H1 (cell line): ENCODE measurements at regions not wholly inside any gene's neighbourhood (a gene's known extent, or its start where the extent isn't known, plus 50 kb on each side); places are given as distances from the start of the nearest gene placed in this dataset.

Source experiments
- CTCF ChIA-PET: fragments of 300-600 bp; sonication (Branson Sonifier 250); formaldehyde crosslinking; loops from one replicate; lab custom pipeline; 2021; ENCODE audit not compliant: partially characterized antibody; lab: Charles Lee
- POLR2A ChIA-PET: fragments of 300-600 bp; sonication (Branson Sonifier 250); formaldehyde crosslinking; loops from one replicate; lab custom pipeline; 2021; ENCODE audit warnings: inconsistent platforms; ENCODE audit not compliant: partially characterized antibody; lab: Charles Lee
- DNase-seq, 2 experiments: peaks; one replicate each; pipeline versions ENCODE4 v3.0.0 to v3.0.0-alpha.2; 2010 to 2022; ENCODE audit warnings: low spot score in 2 of 2, low read depth in 1 of 2, mixed read lengths in 1 of 2
- FAIRE-seq: peaks from 2 replicates; lab custom pipeline; 2011; peaks lifted over from hg19 to GRCh38; lab: Jason Lieb, UNC
- H2AFZ ChIP-seq: 2 replicates; pipeline ENCODE4 v1.8.1; 2012; ENCODE audit warnings: low read length, inconsistent platforms
- H2AK5ac ChIP-seq: 2 replicates; pipeline ENCODE4 v1.6.1; 2013; ENCODE audit warnings: low read depth, low read length
- H2BK120ac ChIP-seq: replicated peaks from 2 replicates; pipeline ENCODE3; 2013; ENCODE audit warnings: low read depth, low read length, inconsistent platforms
- H2BK12ac ChIP-seq: 2 replicates; pipeline ENCODE4 v1.6.1; 2013; ENCODE audit warnings: low read depth, low read length
- H2BK15ac ChIP-seq: 2 replicates; pipeline ENCODE4 v1.6.1; 2013; ENCODE audit warnings: low read length
- H2BK20ac ChIP-seq: 2 replicates; pipeline ENCODE4 v1.6.1; 2013; ENCODE audit warnings: low read length
- H2BK5ac ChIP-seq: 2 replicates; pipeline ENCODE4 v1.6.1; 2013; ENCODE audit warnings: low read depth, low read length
- H3K14ac ChIP-seq: 2 replicates; pipeline ENCODE4 v1.6.1; 2013; ENCODE audit warnings: inconsistent platforms; ENCODE audit not compliant: insufficient read length
- H3K18ac ChIP-seq: 2 replicates; pipeline ENCODE4 v1.6.1; 2013; ENCODE audit warnings: low read length; ENCODE audit errors: extremely low read depth
- H3K23ac ChIP-seq: 2 replicates; pipeline ENCODE4 v1.6.1; 2013; ENCODE audit warnings: inconsistent platforms; ENCODE audit not compliant: insufficient read length
- H3K23me2 ChIP-seq: 2 replicates; pipeline ENCODE4 v1.6.1; 2013; ENCODE audit warnings: low read depth, low read length
- H3K27ac ChIP-seq: 2 replicates; pipeline ENCODE4 v1.6.1; 2011; ENCODE audit warnings: low read depth, low read length, inconsistent platforms
- H3K27me3 ChIP-seq, 4 experiments: replicated peaks in 1 of 4; 1 replicate in 1 of 4; 2 replicates in 3 of 4; pipeline versions ENCODE4 v1.6.1 to v1.8.1; 2011 to 2013; ENCODE audit warnings: low read length in 3 of 4, mild to moderate bottlenecking in 3 of 4, inconsistent platforms in 2 of 4, mixed read lengths in 2 of 4, moderate library complexity in 1 of 4; ENCODE audit not compliant: control insufficient read depth in 3 of 4, insufficient read depth in 3 of 4; ENCODE audit errors: extremely low read depth in 1 of 4
- H3K36me3 ChIP-seq, 4 experiments: 2 replicates each; pipeline versions ENCODE4 v1.6.1 to v1.8.1; 2011 to 2013; ENCODE audit warnings: mild to moderate bottlenecking in 4 of 4, low read length in 3 of 4, moderate library complexity in 2 of 4, control low read depth in 1 of 4, inconsistent platforms in 1 of 4; ENCODE audit not compliant: insufficient read depth in 4 of 4, control insufficient read depth in 2 of 4
- H3K4ac ChIP-seq: replicated peaks from 2 replicates; pipeline ENCODE3; 2013; ENCODE audit warnings: low read length, low read depth, mixed read lengths, inconsistent platforms; ENCODE audit not compliant: insufficient read length
- H3K4me1 ChIP-seq, 4 experiments: replicated peaks in 1 of 4; 1 replicate in 1 of 4; 2 replicates in 3 of 4; pipeline versions ENCODE4 v1.6.1 to v1.8.1; 2011 to 2013; ENCODE audit warnings: low read length in 3 of 4, inconsistent platforms in 2 of 4, mixed read lengths in 1 of 4; ENCODE audit not compliant: insufficient read depth in 4 of 4, control insufficient read depth in 3 of 4
- H3K4me2 ChIP-seq, 2 experiments: 2 replicates each; pipeline versions ENCODE4 v1.6.1 to v1.8.1; 2011 to 2013; ENCODE audit warnings: low read depth in 2 of 2, low read length in 2 of 2, control low read depth in 1 of 2, inconsistent platforms in 1 of 2, mild to moderate bottlenecking in 1 of 2; ENCODE audit not compliant: insufficient read depth in 1 of 2
- H3K4me3 ChIP-seq, 4 experiments: fragments of 200-600, 300-600 bp in 1 of 4; sonication (generic), shearing (Covaris generic), sonication (Bioruptor Twin) in 1 of 4; 2 replicates each; pipeline versions ENCODE4 v1.5.1 to v1.8.1; 2011 to 2016; ENCODE audit warnings: low read length in 4 of 4, low read depth in 3 of 4, control low read depth in 2 of 4, inconsistent platforms in 2 of 4, mild to moderate bottlenecking in 2 of 4, mixed read lengths in 1 of 4, moderate library complexity in 1 of 4; ENCODE audit not compliant: insufficient read depth in 2 of 4; ENCODE audit errors: extremely low read depth in 1 of 4
- H3K56ac ChIP-seq: replicated peaks from 2 replicates; pipeline ENCODE3; 2013; ENCODE audit warnings: low read depth, mild to moderate bottlenecking, mixed read lengths, low read length, inconsistent platforms; ENCODE audit not compliant: insufficient read length
- H3K79me1 ChIP-seq: 2 replicates; pipeline ENCODE4 v1.6.1; 2013; ENCODE audit warnings: low read depth, low read length, control low read depth
- H3K79me2 ChIP-seq, 2 experiments: 2 replicates each; pipeline versions ENCODE4 v1.6.1 to v1.8.1; 2012 to 2013; ENCODE audit warnings: low read length in 2 of 2, mild to moderate bottlenecking in 2 of 2, inconsistent platforms in 1 of 2; ENCODE audit not compliant: insufficient read depth in 2 of 2, control insufficient read depth in 1 of 2
- H3K9ac ChIP-seq, 4 experiments: replicated peaks in 1 of 4; 1 replicate in 1 of 4; 2 replicates in 3 of 4; pipeline versions ENCODE4 v1.6.1 to v1.8.1; 2011 to 2013; ENCODE audit warnings: low read depth in 3 of 4, low read length in 3 of 4, control low read depth in 2 of 4, mild to moderate bottlenecking in 2 of 4, moderate library complexity in 2 of 4, inconsistent platforms in 1 of 4; ENCODE audit errors: extremely low read depth in 1 of 4
- H3K9me3 ChIP-seq, 2 experiments: 2 replicates each; pipeline versions ENCODE4 v1.6.1 to v1.8.1; 2012 to 2013; ENCODE audit warnings: mild to moderate bottlenecking in 2 of 2, moderate library complexity in 2 of 2, control low read depth in 1 of 2, inconsistent platforms in 1 of 2, low read depth in 1 of 2, low read length in 1 of 2, mixed read lengths in 1 of 2; ENCODE audit not compliant: insufficient read depth in 2 of 2
- H4K20me1 ChIP-seq, 2 experiments: replicated peaks in 1 of 2; 2 replicates each; pipeline versions ENCODE3 to v1.8.1; 2011 to 2013; ENCODE audit warnings: inconsistent platforms in 2 of 2, low read length in 2 of 2, mild to moderate bottlenecking in 1 of 2; ENCODE audit not compliant: insufficient read depth in 2 of 2, control insufficient read depth in 1 of 2
- H4K5ac ChIP-seq: 2 replicates; pipeline ENCODE4 v1.6.1; 2013; ENCODE audit warnings: low read length, low read depth, mixed read lengths, inconsistent platforms; ENCODE audit not compliant: insufficient read length
- H4K8ac ChIP-seq: 2 replicates; pipeline ENCODE4 v1.8.0; 2013; ENCODE audit warnings: mild to moderate bottlenecking, moderate library complexity, low read length, inconsistent platforms; ENCODE audit not compliant: insufficient read depth; ENCODE audit errors: extremely low read depth
- H4K91ac ChIP-seq: replicated peaks from 2 replicates; pipeline ENCODE3; 2013; ENCODE audit warnings: low read length, mixed read lengths, inconsistent platforms; ENCODE audit not compliant: insufficient read length
- CBX5 ChIP-seq: fragments of 300-800, 300-1000 bp; sonication (generic); IDR thresholded peaks from 2 replicates; pipeline ENCODE4 v1.7.1; 2016; ENCODE audit warnings: antibody characterized with exemption, low read length, low read depth
- CHD1 ChIP-seq: IDR thresholded peaks from 2 replicates; pipeline ENCODE4 v1.6.1; 2012; ENCODE audit warnings: low read depth, low read length, improper control_type of control experiment
- CTBP2 ChIP-seq: IDR thresholded peaks from 2 replicates; pipeline ENCODE4 v1.7.0; 2011; ENCODE audit warnings: borderline replicate concordance, mild to moderate bottlenecking, moderate library complexity, mixed read lengths, low read length; ENCODE audit not compliant: insufficient read depth, insufficient read length
- GABPA ChIP-seq: IDR thresholded peaks from 2 replicates; pipeline ENCODE4 v1.6.1; 2011; ENCODE audit warnings: mild to moderate bottlenecking, low read length, moderate library complexity, borderline replicate concordance; ENCODE audit not compliant: insufficient read depth
- HDAC2 ChIP-seq, 2 experiments: fragments of 300-600 bp in 1 of 2; sonication (generic) in 1 of 2; IDR thresholded peaks; 2 replicates each; pipeline ENCODE4 v1.6.1; 2011 to 2012; ENCODE audit warnings: low read depth in 2 of 2, low read length in 2 of 2, mild to moderate bottlenecking in 2 of 2, moderate library complexity in 2 of 2, borderline replicate concordance in 1 of 2, inconsistent platforms in 1 of 2
- KDM4A ChIP-seq: IDR thresholded peaks from one replicate; pipeline ENCODE4 v1.7.1; 2012; ENCODE audit warnings: low read depth, mild to moderate bottlenecking, moderate library complexity, low read length, inconsistent platforms; ENCODE audit not compliant: severe bottlenecking
- NANOG ChIP-seq: IDR thresholded peaks from 2 replicates; pipeline ENCODE4 v1.6.1; 2011; ENCODE audit warnings: low read length, low read depth, mild to moderate bottlenecking, inconsistent platforms; ENCODE audit not compliant: insufficient read depth, poor library complexity, severe bottlenecking
- PHF8 ChIP-seq: fragments of 200-600 bp; sonication (generic); conservative IDR thresholded peaks from 2 replicates; pipeline ENCODE4 v1.7.1; 2012; ENCODE audit warnings: low read depth, mild to moderate bottlenecking, inconsistent platforms, low read length, moderate library complexity
- RBBP5 ChIP-seq: IDR thresholded peaks from 2 replicates; pipeline ENCODE4 v1.7.1; 2012; ENCODE audit warnings: low read depth, mild to moderate bottlenecking, inconsistent platforms, low read length, moderate library complexity, borderline replicate concordance
- SIX5 ChIP-seq: IDR thresholded peaks from 2 replicates; pipeline ENCODE4 v1.6.1; 2011; ENCODE audit warnings: mild to moderate bottlenecking, low read depth, low read length
- SRF ChIP-seq: IDR thresholded peaks from 2 replicates; pipeline ENCODE4 v1.6.1; 2011; ENCODE audit warnings: mild to moderate bottlenecking, low read depth, low read length, moderate library complexity
- TCF12 ChIP-seq: IDR thresholded peaks from 2 replicates; pipeline ENCODE4 v1.6.1; 2011; ENCODE audit warnings: low read depth, mild to moderate bottlenecking, low read length
- TEAD4 ChIP-seq: IDR thresholded peaks from 2 replicates; pipeline ENCODE4 v1.6.1; 2012; ENCODE audit warnings: low read depth, low read length, inconsistent platforms, mixed read lengths
- WGBS, 2 experiments: shearing (Covaris generic) in 1 of 2; methylation state at CpG; one replicate each; pipeline versions ENCODE4 v1.1.6 to v1.1.7; 2013 to 2015; ENCODE audit warnings: low lambda C conversion rate in 2 of 2, mixed read lengths in 2 of 2, inconsistent platforms in 1 of 2, low coverage in 1 of 2, missing lambda C conversion rate in 1 of 2; ENCODE audit not compliant: insufficient replicate concordance in 2 of 2, insufficient coverage in 1 of 2, insufficient read length in 1 of 2; ENCODE audit errors: extremely low coverage in 1 of 2, missing lambda C conversion rate in 1 of 2; 5-methylcytosine and 5-hydroxymethylcytosine counted together

GRCh38 chr7:156017431-156017830 lies 205.2 kb upstream of the SHH start:
- Histone ChIP-seq H3K36me3 (no peaks in the 10 kb centered on the region), H2BK5ac (no peak overlapping the region), H3K56ac (no peak overlapping the region), H4K91ac (no peak overlapping the region), H3K9ac (no peak overlapping the region), H3K23me2 (no peaks in the 10 kb centered on the region), H3K79me1 (no peaks in the 10 kb centered on the region), H3K4ac (no peak overlapping the region), H3K18ac (no peak overlapping the region), H2AK5ac (no peak overlapping the region), H4K8ac (no peak overlapping the region), H2BK120ac (no peak overlapping the region), H3K23ac (no peak overlapping the region), H3K79me2 (no peaks in the 10 kb centered on the region), H2AFZ (no peak overlapping the region), H3K27me3 (no peaks in the 10 kb centered on the region; a peak in 1 of 7 replicates), H2BK20ac (no peak overlapping the region), H3K27ac (no peak overlapping the region), H2BK15ac (no peak overlapping the region), H3K14ac (no peak overlapping the region), H3K4me1 (peaks cover 0 to 2% (median 0%) of the 10 kb centered on the region in 4 experiments; a peak in 2 of 7 replicates), H4K20me1 (no peaks in the 10 kb centered on the region), H3K4me3 (no peak overlapping the region), H4K5ac (no peak overlapping the region), H3K4me2 (no peak overlapping the region), H3K9me3 (no peaks in the 10 kb centered on the region), H2BK12ac (no peak overlapping the region)
- DNase-seq = peak in 1 of 2 experiments; percentile 26
- ChIA-PET POLR2A (no interaction called here), CTCF (interaction anchor here (1.2 kb wide), 1 partner anchor 458 kb away, joined by 3 read pairs; no protein-coding TSS in a partner anchor)
- TF ChIP-seq CBX5 = no peak
- no peak for TF ChIP-seq NANOG
- no peak for TF ChIP-seq HDAC2 (IDR thresholded peaks at IDR 0.05; ENCODE audit: borderline replicate concordance in 1 of 2, low read depth in 2 of 2, low read length in 2 of 2)
- TF ChIP-seq SIX5 = no peak
- TF ChIP-seq CTBP2 = no peak
- TF ChIP-seq CHD1 = no peak
- TF ChIP-seq KDM4A = no peak
- no peak for TF ChIP-seq PHF8
- no peak for TF ChIP-seq TCF12
- no peak for TF ChIP-seq TEAD4
- TF ChIP-seq GABPA = no peak
- TF ChIP-seq RBBP5 = no peak
- no peak for TF ChIP-seq SRF
- WGBS, 2 experiments = 87% methylated on average over 8 of the region's 8 CpGs; no CpG with 5 or more reads in 1 of the 2 experiments
- FAIRE-seq = no peak
